H1 (cell line): ENCODE measurements at regions not wholly inside any gene's neighbourhood (a gene's known extent, or its start where the extent isn't known, plus 50 kb on each side); places are given as distances from the start of the nearest gene placed in this dataset.

ENCODE experiments used
- CTCF ChIA-PET: fragments of 300-600 bp; sonication (Branson Sonifier 250); formaldehyde crosslinking; loops from one replicate; lab custom pipeline; 2021; ENCODE audit not compliant: partially characterized antibody; lab: Charles Lee
- POLR2A ChIA-PET: fragments of 300-600 bp; sonication (Branson Sonifier 250); formaldehyde crosslinking; loops from one replicate; lab custom pipeline; 2021; ENCODE audit warnings: inconsistent platforms; ENCODE audit not compliant: partially characterized antibody; lab: Charles Lee
- DNase-seq, 2 experiments: peaks; one replicate each; pipeline versions ENCODE4 v3.0.0 to v3.0.0-alpha.2; 2010 to 2022; ENCODE audit warnings: low spot score in 2 of 2, low read depth in 1 of 2, mixed read lengths in 1 of 2
- FAIRE-seq: peaks from 2 replicates; lab custom pipeline; 2011; peaks lifted over from hg19 to GRCh38; lab: Jason Lieb, UNC
- H2AFZ ChIP-seq: 2 replicates; pipeline ENCODE4 v1.8.1; 2012; ENCODE audit warnings: low read length, inconsistent platforms
- H2AK5ac ChIP-seq: 2 replicates; pipeline ENCODE4 v1.6.1; 2013; ENCODE audit warnings: low read depth, low read length
- H2BK120ac ChIP-seq: replicated peaks from 2 replicates; pipeline ENCODE3; 2013; ENCODE audit warnings: low read depth, low read length, inconsistent platforms
- H2BK12ac ChIP-seq: 2 replicates; pipeline ENCODE4 v1.6.1; 2013; ENCODE audit warnings: low read depth, low read length
- H2BK15ac ChIP-seq: 2 replicates; pipeline ENCODE4 v1.6.1; 2013; ENCODE audit warnings: low read length
- H2BK20ac ChIP-seq: 2 replicates; pipeline ENCODE4 v1.6.1; 2013; ENCODE audit warnings: low read length
- H2BK5ac ChIP-seq: 2 replicates; pipeline ENCODE4 v1.6.1; 2013; ENCODE audit warnings: low read depth, low read length
- H3K14ac ChIP-seq: 2 replicates; pipeline ENCODE4 v1.6.1; 2013; ENCODE audit warnings: inconsistent platforms; ENCODE audit not compliant: insufficient read length
- H3K18ac ChIP-seq: 2 replicates; pipeline ENCODE4 v1.6.1; 2013; ENCODE audit warnings: low read length; ENCODE audit errors: extremely low read depth
- H3K23ac ChIP-seq: 2 replicates; pipeline ENCODE4 v1.6.1; 2013; ENCODE audit warnings: inconsistent platforms; ENCODE audit not compliant: insufficient read length
- H3K23me2 ChIP-seq: 2 replicates; pipeline ENCODE4 v1.6.1; 2013; ENCODE audit warnings: low read depth, low read length
- H3K27ac ChIP-seq: 2 replicates; pipeline ENCODE4 v1.6.1; 2011; ENCODE audit warnings: low read depth, low read length, inconsistent platforms
- H3K27me3 ChIP-seq, 4 experiments: replicated peaks in 1 of 4; 1 replicate in 1 of 4; 2 replicates in 3 of 4; pipeline versions ENCODE4 v1.6.1 to v1.8.1; 2011 to 2013; ENCODE audit warnings: low read length in 3 of 4, mild to moderate bottlenecking in 3 of 4, inconsistent platforms in 2 of 4, mixed read lengths in 2 of 4, moderate library complexity in 1 of 4; ENCODE audit not compliant: control insufficient read depth in 3 of 4, insufficient read depth in 3 of 4; ENCODE audit errors: extremely low read depth in 1 of 4
- H3K36me3 ChIP-seq, 4 experiments: 2 replicates each; pipeline versions ENCODE4 v1.6.1 to v1.8.1; 2011 to 2013; ENCODE audit warnings: mild to moderate bottlenecking in 4 of 4, low read length in 3 of 4, moderate library complexity in 2 of 4, control low read depth in 1 of 4, inconsistent platforms in 1 of 4; ENCODE audit not compliant: insufficient read depth in 4 of 4, control insufficient read depth in 2 of 4
- H3K4ac ChIP-seq: replicated peaks from 2 replicates; pipeline ENCODE3; 2013; ENCODE audit warnings: low read length, low read depth, mixed read lengths, inconsistent platforms; ENCODE audit not compliant: insufficient read length
- H3K4me1 ChIP-seq, 4 experiments: replicated peaks in 1 of 4; 1 replicate in 1 of 4; 2 replicates in 3 of 4; pipeline versions ENCODE4 v1.6.1 to v1.8.1; 2011 to 2013; ENCODE audit warnings: low read length in 3 of 4, inconsistent platforms in 2 of 4, mixed read lengths in 1 of 4; ENCODE audit not compliant: insufficient read depth in 4 of 4, control insufficient read depth in 3 of 4
- H3K4me2 ChIP-seq, 2 experiments: 2 replicates each; pipeline versions ENCODE4 v1.6.1 to v1.8.1; 2011 to 2013; ENCODE audit warnings: low read depth in 2 of 2, low read length in 2 of 2, control low read depth in 1 of 2, inconsistent platforms in 1 of 2, mild to moderate bottlenecking in 1 of 2; ENCODE audit not compliant: insufficient read depth in 1 of 2
- H3K4me3 ChIP-seq, 4 experiments: fragments of 200-600, 300-600 bp in 1 of 4; sonication (generic), shearing (Covaris generic), sonication (Bioruptor Twin) in 1 of 4; 2 replicates each; pipeline versions ENCODE4 v1.5.1 to v1.8.1; 2011 to 2016; ENCODE audit warnings: low read length in 4 of 4, low read depth in 3 of 4, control low read depth in 2 of 4, inconsistent platforms in 2 of 4, mild to moderate bottlenecking in 2 of 4, mixed read lengths in 1 of 4, moderate library complexity in 1 of 4; ENCODE audit not compliant: insufficient read depth in 2 of 4; ENCODE audit errors: extremely low read depth in 1 of 4
- H3K56ac ChIP-seq: replicated peaks from 2 replicates; pipeline ENCODE3; 2013; ENCODE audit warnings: low read depth, mild to moderate bottlenecking, mixed read lengths, low read length, inconsistent platforms; ENCODE audit not compliant: insufficient read length
- H3K79me1 ChIP-seq: 2 replicates; pipeline ENCODE4 v1.6.1; 2013; ENCODE audit warnings: low read depth, low read length, control low read depth
- H3K79me2 ChIP-seq, 2 experiments: 2 replicates each; pipeline versions ENCODE4 v1.6.1 to v1.8.1; 2012 to 2013; ENCODE audit warnings: low read length in 2 of 2, mild to moderate bottlenecking in 2 of 2, inconsistent platforms in 1 of 2; ENCODE audit not compliant: insufficient read depth in 2 of 2, control insufficient read depth in 1 of 2
- H3K9ac ChIP-seq, 4 experiments: replicated peaks in 1 of 4; 1 replicate in 1 of 4; 2 replicates in 3 of 4; pipeline versions ENCODE4 v1.6.1 to v1.8.1; 2011 to 2013; ENCODE audit warnings: low read depth in 3 of 4, low read length in 3 of 4, control low read depth in 2 of 4, mild to moderate bottlenecking in 2 of 4, moderate library complexity in 2 of 4, inconsistent platforms in 1 of 4; ENCODE audit errors: extremely low read depth in 1 of 4
- H3K9me3 ChIP-seq, 2 experiments: 2 replicates each; pipeline versions ENCODE4 v1.6.1 to v1.8.1; 2012 to 2013; ENCODE audit warnings: mild to moderate bottlenecking in 2 of 2, moderate library complexity in 2 of 2, control low read depth in 1 of 2, inconsistent platforms in 1 of 2, low read depth in 1 of 2, low read length in 1 of 2, mixed read lengths in 1 of 2; ENCODE audit not compliant: insufficient read depth in 2 of 2
- H4K20me1 ChIP-seq, 2 experiments: replicated peaks in 1 of 2; 2 replicates each; pipeline versions ENCODE3 to v1.8.1; 2011 to 2013; ENCODE audit warnings: inconsistent platforms in 2 of 2, low read length in 2 of 2, mild to moderate bottlenecking in 1 of 2; ENCODE audit not compliant: insufficient read depth in 2 of 2, control insufficient read depth in 1 of 2
- H4K5ac ChIP-seq: 2 replicates; pipeline ENCODE4 v1.6.1; 2013; ENCODE audit warnings: low read length, low read depth, mixed read lengths, inconsistent platforms; ENCODE audit not compliant: insufficient read length
- H4K8ac ChIP-seq: 2 replicates; pipeline ENCODE4 v1.8.0; 2013; ENCODE audit warnings: mild to moderate bottlenecking, moderate library complexity, low read length, inconsistent platforms; ENCODE audit not compliant: insufficient read depth; ENCODE audit errors: extremely low read depth
- H4K91ac ChIP-seq: replicated peaks from 2 replicates; pipeline ENCODE3; 2013; ENCODE audit warnings: low read length, mixed read lengths, inconsistent platforms; ENCODE audit not compliant: insufficient read length
- CREB1 ChIP-seq: IDR thresholded peaks from 2 replicates; pipeline ENCODE4 v1.6.1; 2012; ENCODE audit warnings: inconsistent platforms
- EGR1 ChIP-seq: IDR thresholded peaks from 2 replicates; pipeline ENCODE4 v1.6.1; 2011; ENCODE audit warnings: low read depth, low read length, borderline replicate concordance
- KDM4A ChIP-seq: IDR thresholded peaks from one replicate; pipeline ENCODE4 v1.7.1; 2012; ENCODE audit warnings: low read depth, mild to moderate bottlenecking, moderate library complexity, low read length, inconsistent platforms; ENCODE audit not compliant: severe bottlenecking
- KDM5A ChIP-seq: fragments of 200-600 bp; IDR thresholded peaks from 2 replicates; pipeline ENCODE4 v1.7.1; 2012; ENCODE audit warnings: mild to moderate bottlenecking, low read length, inconsistent platforms, mixed read lengths
- PHF8 ChIP-seq: fragments of 200-600 bp; sonication (generic); conservative IDR thresholded peaks from 2 replicates; pipeline ENCODE4 v1.7.1; 2012; ENCODE audit warnings: low read depth, mild to moderate bottlenecking, inconsistent platforms, low read length, moderate library complexity
- RFX5 ChIP-seq: IDR thresholded peaks from 2 replicates; pipeline ENCODE4 v1.6.1; 2011; ENCODE audit warnings: low read depth, low read length, improper control_type of control experiment, borderline replicate concordance
- RNF2 ChIP-seq: fragments of 200-900, 300-1000 bp; sonication (generic); IDR thresholded peaks from 2 replicates; pipeline ENCODE4 v1.7.1; 2016; ENCODE audit warnings: borderline replicate concordance, low read depth, mild to moderate bottlenecking, antibody characterized with exemption, low read length; ENCODE audit not compliant: poor library complexity, severe bottlenecking; ENCODE audit errors: missing control alignments
- SAP30 ChIP-seq: fragments of 300-600 bp; sonication (generic); IDR thresholded peaks from 2 replicates; pipeline ENCODE4 v1.7.1; 2012; ENCODE audit warnings: low read length, moderate library complexity, mild to moderate bottlenecking, inconsistent platforms; ENCODE audit not compliant: insufficient read depth, insufficient replicate concordance
- TCF12 ChIP-seq: IDR thresholded peaks from 2 replicates; pipeline ENCODE4 v1.6.1; 2011; ENCODE audit warnings: low read depth, mild to moderate bottlenecking, low read length
- TEAD4 ChIP-seq: IDR thresholded peaks from 2 replicates; pipeline ENCODE4 v1.6.1; 2012; ENCODE audit warnings: low read depth, low read length, inconsistent platforms, mixed read lengths
- TF ChIP-seq, protein P1 (sequence below): IDR thresholded peaks from 2 replicates; pipeline ENCODE4 v1.6.1; 2012; ENCODE audit warnings: inconsistent platforms

DNA sequence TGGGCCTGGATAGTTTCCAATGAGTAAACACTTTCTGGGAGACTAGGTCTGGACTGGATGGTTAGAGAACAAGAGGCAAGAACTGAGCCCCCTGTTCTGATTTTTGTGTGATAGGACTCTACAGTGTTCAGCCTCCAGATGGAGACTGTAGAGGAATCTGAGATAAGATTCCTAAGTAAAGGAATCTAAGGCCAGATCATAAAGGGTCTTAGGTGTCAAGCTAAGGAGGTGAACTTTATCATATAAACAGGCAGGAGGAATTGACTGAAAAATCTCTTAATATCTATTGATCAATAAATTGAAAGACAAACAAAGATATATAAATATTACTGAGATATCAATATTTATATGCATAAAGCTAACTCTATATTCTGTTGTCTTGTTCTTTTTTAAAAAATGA is 449.1 kb upstream of the DAB1 start:
- Histone ChIP-seq H3K4ac (no peak overlapping the region), H2AFZ (no peak overlapping the region), H3K79me1 (no peaks in the 10 kb centered on the region), H2BK20ac (no peak overlapping the region), H3K79me2 (no peaks in the 10 kb centered on the region), H3K36me3 (no peaks in the 10 kb centered on the region), H2BK15ac (no peak overlapping the region), H2AK5ac (no peak overlapping the region), H3K9me3 (no peaks in the 10 kb centered on the region), H3K27ac (no peak overlapping the region), H2BK120ac (no peak overlapping the region), H3K14ac (no peak overlapping the region), H4K20me1 (no peaks in the 10 kb centered on the region), H3K4me2 (no peak overlapping the region), H3K56ac (no peak overlapping the region), H3K23me2 (no peaks in the 10 kb centered on the region), H2BK12ac (no peak overlapping the region), H4K8ac (no peak overlapping the region), H3K4me3 (no peak overlapping the region), H4K5ac (no peak overlapping the region), H3K18ac (no peak overlapping the region), H3K23ac (no peak overlapping the region), H3K9ac (no peak overlapping the region), H3K27me3 (no peaks in the 10 kb centered on the region), H4K91ac (no peak overlapping the region), H3K4me1 (no peaks in the 10 kb centered on the region), H2BK5ac (no peak overlapping the region)
- no peak for FAIRE-seq
- POLR2A ChIA-PET: no interaction called here
- no peak for DNase-seq
- CTCF ChIA-PET: no interaction called here
- no peak for TF ChIP-seq PHF8
- no peak for TF ChIP-seq TCF12
- TF ChIP-seq RNF2: no peak
- no peak for TF ChIP-seq CREB1
- TF ChIP-seq, protein P1, sequence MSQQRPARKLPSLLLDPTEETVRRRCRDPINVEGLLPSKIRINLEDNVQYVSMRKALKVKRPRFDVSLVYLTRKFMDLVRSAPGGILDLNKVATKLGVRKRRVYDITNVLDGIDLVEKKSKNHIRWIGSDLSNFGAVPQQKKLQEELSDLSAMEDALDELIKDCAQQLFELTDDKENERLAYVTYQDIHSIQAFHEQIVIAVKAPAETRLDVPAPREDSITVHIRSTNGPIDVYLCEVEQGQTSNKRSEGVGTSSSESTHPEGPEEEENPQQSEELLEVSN: no peak
- TF ChIP-seq RFX5: no peak
- TF ChIP-seq TEAD4: no peak
- TF ChIP-seq KDM5A: no peak
- no peak for TF ChIP-seq KDM4A
- TF ChIP-seq EGR1: no peak
- no peak for TF ChIP-seq SAP30
